H9 (cell line): ENCODE measurements at regions not wholly inside any gene's neighbourhood (a gene's known extent, or its start where the extent isn't known, plus 50 kb on each side); places are given as distances from the start of the nearest gene placed in this dataset.

Experiments used
- DNase-seq: peaks from one replicate; pipeline ENCODE4 v3.0.0-alpha.2; 2017
- H2AFZ ChIP-seq: one replicate; pipeline ENCODE4 v1.6.1; 2013; ENCODE audit warnings: mild to moderate bottlenecking, low read length, control low read depth, moderate library complexity
- H2AK5ac ChIP-seq: 2 replicates; pipeline ENCODE4 v1.6.1; 2013; ENCODE audit warnings: low read length, control low read depth, mixed read lengths; ENCODE audit not compliant: insufficient read length
- H2BK120ac ChIP-seq: one replicate; pipeline ENCODE4 v1.6.1; 2013; ENCODE audit warnings: low read depth, mild to moderate bottlenecking, low read length, control low read depth, inconsistent platforms; ENCODE audit not compliant: poor library complexity, severe bottlenecking
- H2BK12ac ChIP-seq: 2 replicates; pipeline ENCODE4 v1.6.1; 2013; ENCODE audit warnings: low read length, control low read depth, mixed read lengths, low read depth; ENCODE audit not compliant: insufficient read length
- H2BK15ac ChIP-seq: 2 replicates; pipeline ENCODE4 v1.6.1; 2013; ENCODE audit warnings: low read depth, low read length, control low read depth
- H2BK20ac ChIP-seq: one replicate; pipeline ENCODE4 v1.6.1; 2013; ENCODE audit warnings: low read depth, mild to moderate bottlenecking, low read length, control low read depth, inconsistent platforms; ENCODE audit not compliant: poor library complexity, severe bottlenecking
- H2BK5ac ChIP-seq: 2 replicates; pipeline ENCODE4 v1.6.1; 2013; ENCODE audit warnings: low read length, control low read depth, mixed read lengths; ENCODE audit not compliant: insufficient read length
- H3K14ac ChIP-seq: 2 replicates; pipeline ENCODE4 v1.6.1; 2013; ENCODE audit warnings: low read length, control low read depth; ENCODE audit not compliant: insufficient read depth
- H3K18ac ChIP-seq: 2 replicates; pipeline ENCODE4 v1.6.1; 2013; ENCODE audit warnings: low read depth, mild to moderate bottlenecking, mixed read lengths, low read length, control low read depth; ENCODE audit not compliant: insufficient read length
- H3K23ac ChIP-seq: 2 replicates; pipeline ENCODE4 v1.6.1; 2013; ENCODE audit warnings: low read length, control low read depth, mixed read lengths, low read depth; ENCODE audit not compliant: insufficient read length
- H3K23me2 ChIP-seq: 2 replicates; pipeline ENCODE4 v1.6.1; 2013; ENCODE audit warnings: low read depth, mild to moderate bottlenecking, mixed read lengths, low read length, control low read depth; ENCODE audit not compliant: insufficient read length, poor library complexity, severe bottlenecking
- H3K27ac ChIP-seq: 2 replicates; pipeline ENCODE4 v1.5.1; 2013; ENCODE audit warnings: low read length, control low read depth, mixed read lengths, low read depth; ENCODE audit not compliant: insufficient read length
- H3K27me3 ChIP-seq: 2 replicates; pipeline ENCODE4 v1.6.1; 2013; ENCODE audit warnings: low read length, control low read depth, inconsistent platforms; ENCODE audit not compliant: insufficient read depth
- H3K4ac ChIP-seq: 2 replicates; pipeline ENCODE4 v1.6.1; 2013; ENCODE audit warnings: low read depth, mild to moderate bottlenecking, control low read depth, inconsistent platforms, low read length, moderate library complexity
- H3K4me1 ChIP-seq: 2 replicates; pipeline ENCODE4 v1.6.1; 2013; ENCODE audit warnings: low read length, control low read depth, inconsistent platforms; ENCODE audit not compliant: insufficient read depth
- H3K4me2 ChIP-seq: 2 replicates; pipeline ENCODE4 v1.6.1; 2013; ENCODE audit warnings: low read length, control low read depth, mixed read lengths; ENCODE audit not compliant: insufficient read length, insufficient read depth
- H3K56ac ChIP-seq: 2 replicates; pipeline ENCODE4 v1.6.1; 2013; ENCODE audit warnings: low read depth, mild to moderate bottlenecking, mixed read lengths, low read length, control low read depth; ENCODE audit not compliant: insufficient read length
- H3K79me1 ChIP-seq: 2 replicates; pipeline ENCODE4 v1.6.1; 2013; ENCODE audit warnings: low read depth, mild to moderate bottlenecking, moderate library complexity, low read length, control low read depth, inconsistent platforms; ENCODE audit not compliant: insufficient read depth, poor library complexity, severe bottlenecking
- H3K79me2 ChIP-seq: 2 replicates; pipeline ENCODE4 v1.6.1; 2013; ENCODE audit warnings: low read length, control low read depth, inconsistent platforms; ENCODE audit not compliant: insufficient read depth
- H3K9ac ChIP-seq: 2 replicates; pipeline ENCODE4 v1.6.1; 2013; ENCODE audit warnings: low read length, control low read depth, mixed read lengths; ENCODE audit not compliant: insufficient read length; ENCODE audit errors: extremely low read depth
- H3K9me3 ChIP-seq: one replicate; pipeline ENCODE4 v1.6.1; 2013; ENCODE audit warnings: low read depth, low read length, inconsistent platforms; ENCODE audit not compliant: control insufficient read depth
- H3T11ph ChIP-seq: one replicate; pipeline ENCODE4 v1.6.1; 2013; ENCODE audit warnings: mild to moderate bottlenecking, low read length, control low read depth, inconsistent platforms
- H4K20me1 ChIP-seq: one replicate; pipeline ENCODE4 v1.6.1; 2013; ENCODE audit not compliant: control insufficient read depth, insufficient read length, insufficient read depth
- H4K5ac ChIP-seq: 2 replicates; pipeline ENCODE4 v1.6.1; 2013; ENCODE audit warnings: low read depth, mild to moderate bottlenecking, mixed read lengths, low read length, control low read depth; ENCODE audit not compliant: insufficient read length
- H4K8ac ChIP-seq: replicated peaks from 2 replicates; pipeline ENCODE4 v1.6.1; 2013; ENCODE audit warnings: low read length, control low read depth, mixed read lengths, low read depth; ENCODE audit not compliant: insufficient read length
- H4K91ac ChIP-seq: 2 replicates; pipeline ENCODE4 v1.6.1; 2013; ENCODE audit warnings: low read depth, mild to moderate bottlenecking, moderate library complexity, mixed read lengths, low read length, control low read depth; ENCODE audit not compliant: insufficient read length
- H3K27ac Mint-ChIP-seq, 3 experiments: 2 replicates in 2 of 3; 3 replicates in 1 of 3; pipeline ENCODE4 v1.8.0; 2020 to 2021; ENCODE audit warnings: mixed read lengths in 3 of 3, mild to moderate bottlenecking in 1 of 3, moderate library complexity in 1 of 3
- H3K27me3 Mint-ChIP-seq: 2 replicates; pipeline ENCODE4 v1.8.0; 2021; ENCODE audit warnings: low read depth, mild to moderate bottlenecking, moderate library complexity, mixed read lengths
- H3K36me3 Mint-ChIP-seq, 3 experiments: 2 replicates in 2 of 3; 3 replicates in 1 of 3; pipeline ENCODE4 v1.8.0; 2020 to 2021; ENCODE audit warnings: low read depth in 3 of 3, mixed read lengths in 3 of 3; ENCODE audit not compliant: insufficient read depth in 1 of 3
- H3K4me1 Mint-ChIP-seq, 2 experiments: 2 replicates each; pipeline ENCODE4 v1.8.0; 2020; ENCODE audit warnings: mixed read lengths in 2 of 2
- H3K4me3 Mint-ChIP-seq, 2 experiments: 2 replicates in 1 of 2; 3 replicates in 1 of 2; pipeline ENCODE4 v1.8.0; 2020 to 2021; ENCODE audit warnings: mild to moderate bottlenecking in 2 of 2, mixed read lengths in 2 of 2, moderate library complexity in 1 of 2
- H3K9me3 Mint-ChIP-seq, 2 experiments: 2 replicates in 1 of 2; 3 replicates in 1 of 2; pipeline ENCODE4 v1.8.0; 2020; ENCODE audit warnings: mild to moderate bottlenecking in 2 of 2, mixed read lengths in 2 of 2, moderate library complexity in 1 of 2
- CTCF ChIP-seq: fragments of 200-600 bp; sonication (generic); conservative IDR thresholded peaks from 3 replicates; pipeline ENCODE4 v1.8.0; 2021; ENCODE audit warnings: antibody characterized with exemption, mild to moderate bottlenecking
- WGBS: extraction: QIAGEN DNeasy Blood & Tissue Kit; methylation state at CpG from one replicate; pipeline ENCODE4 v1.1.7; 2013; ENCODE audit warnings: missing lambda C conversion rate, low lambda C conversion rate, mixed read lengths; ENCODE audit not compliant: insufficient read length; ENCODE audit errors: extremely low coverage; 5-methylcytosine and 5-hydroxymethylcytosine counted together

DNA sequence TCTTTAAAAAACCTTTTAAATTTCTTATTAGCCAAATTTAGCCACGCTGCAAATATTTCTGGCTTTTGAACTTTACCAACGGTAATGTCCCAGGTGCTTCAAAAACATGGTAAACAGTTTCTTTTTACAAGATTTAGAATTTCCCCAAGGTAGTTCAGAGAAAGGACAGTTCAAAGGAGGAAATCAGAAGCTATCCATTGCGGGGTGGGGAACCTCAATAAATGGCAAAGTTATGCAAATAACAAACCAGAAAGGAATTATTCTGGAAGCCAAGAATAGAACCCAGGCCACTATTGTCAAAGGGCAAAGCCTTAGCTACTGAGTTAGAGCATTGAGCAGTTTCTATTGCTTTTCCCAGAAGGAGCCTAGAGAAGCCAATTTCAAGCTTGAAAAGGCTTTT is 62.3 kb downstream of the PDE6H start:
- Mint-ChIP-seq H3K36me3 (no peaks in the 10 kb centered on the region), H3K4me1 (peaks cover 31 to 32% of the 10 kb centered on the region in 2 experiments), H3K27me3 (no peaks in the 10 kb centered on the region), H3K4me3 (no peak overlapping the region), H3K27ac (no peak overlapping the region), H3K9me3 (no peaks in the 10 kb centered on the region; a peak in 3 of 5 replicates)
- Histone ChIP-seq H4K8ac (no peak overlapping the region), H3K4ac (no peak overlapping the region), H3K14ac (no peak overlapping the region), H3K23me2 (no peaks in the 10 kb centered on the region), H2AFZ (no peak overlapping the region), H2AK5ac (no peak overlapping the region), H3K27me3 (no peaks in the 10 kb centered on the region), H3K4me2 (no peak overlapping the region), H3K23ac (no peak overlapping the region), H3K79me2 (no peaks in the 10 kb centered on the region), H3T11ph (no peak overlapping the region), H3K56ac (no peak overlapping the region), H2BK15ac (no peak overlapping the region), H4K91ac (no peak overlapping the region), H3K9me3 (no peaks in the 10 kb centered on the region), H2BK12ac (no peak overlapping the region), H3K79me1 (no peaks in the 10 kb centered on the region), H4K20me1 (no peaks in the 10 kb centered on the region), H4K5ac (no peak overlapping the region), H3K27ac (no peak overlapping the region), H3K9ac (no peak overlapping the region), H2BK120ac (no peak overlapping the region), H3K4me1 (peaks cover 5% of the 10 kb centered on the region; the same call in 1 of the 2 replicates), H2BK5ac (no peak overlapping the region), H3K18ac (no peak overlapping the region), H2BK20ac (no peak overlapping the region)
- TF ChIP-seq CTCF = no peak
- WGBS = no CpG with 5 or more reads among the region's 3 CpGs
- DNase-seq = no peak
